Mesenchymal stem cell (in vitro differentiated cells and primary cell): ENCODE measurements at regions not wholly inside any gene's neighbourhood (a gene's known extent, or its start where the extent isn't known, plus 50 kb on each side); places are given as distances from the start of the nearest gene placed in this dataset.

Experiments used
- DNase-seq: peaks from one replicate; pipeline ENCODE4 v3.0.0-alpha.2; 2013
- H2AFZ ChIP-seq: one replicate; pipeline ENCODE4 v1.6.1; 2013; ENCODE audit warnings: low read depth, mild to moderate bottlenecking, control low read depth, inconsistent platforms, low read length, moderate library complexity
- H2AK5ac ChIP-seq: 2 replicates; pipeline ENCODE4 v1.6.1; 2013; ENCODE audit warnings: low read length, moderate library complexity, mild to moderate bottlenecking, inconsistent platforms; ENCODE audit not compliant: severe bottlenecking
- H2BK120ac ChIP-seq: one replicate; pipeline ENCODE4 v1.6.1; 2013; ENCODE audit warnings: low read depth, mild to moderate bottlenecking, inconsistent platforms, low read length, moderate library complexity
- H2BK12ac ChIP-seq, 2 experiments: one replicate each; pipeline ENCODE4 v1.6.1; 2013; ENCODE audit warnings: inconsistent platforms in 2 of 2, low read length in 2 of 2, mild to moderate bottlenecking in 2 of 2, moderate library complexity in 2 of 2, control low read depth in 1 of 2
- H2BK15ac ChIP-seq: one replicate; pipeline ENCODE4 v1.6.1; 2013; ENCODE audit warnings: mild to moderate bottlenecking, low read depth, inconsistent platforms; ENCODE audit not compliant: poor library complexity, severe bottlenecking
- H2BK5ac ChIP-seq: 2 replicates; pipeline ENCODE4 v1.6.1; 2013; ENCODE audit warnings: low read depth, mild to moderate bottlenecking, low read length, control low read depth, inconsistent platforms; ENCODE audit not compliant: poor library complexity, severe bottlenecking
- H3K14ac ChIP-seq, 2 experiments: one replicate each; pipeline ENCODE4 v1.6.1; 2013; ENCODE audit warnings: inconsistent platforms in 2 of 2, low read length in 2 of 2, control low read depth in 1 of 2, mild to moderate bottlenecking in 1 of 2, moderate library complexity in 1 of 2
- H3K18ac ChIP-seq, 2 experiments: one replicate each; pipeline ENCODE4 v1.6.1; 2013; ENCODE audit warnings: inconsistent platforms in 2 of 2, low read length in 2 of 2, control low read depth in 1 of 2, low read depth in 1 of 2, mild to moderate bottlenecking in 1 of 2
- H3K23ac ChIP-seq, 2 experiments: one replicate each; pipeline ENCODE4 v1.6.1; 2013; ENCODE audit warnings: inconsistent platforms in 2 of 2, low read length in 2 of 2, mild to moderate bottlenecking in 2 of 2, moderate library complexity in 2 of 2, control low read depth in 1 of 2
- H3K27ac ChIP-seq: 2 replicates; pipeline ENCODE4 v1.5.1; 2013; ENCODE audit warnings: mild to moderate bottlenecking, moderate library complexity, low read length, control low read depth, inconsistent platforms; ENCODE audit not compliant: poor library complexity, severe bottlenecking
- H3K27me3 ChIP-seq, 2 experiments: 2 replicates each; pipeline versions ENCODE4 v1.6.1 to v1.7.0; 2013; ENCODE audit warnings: low read length in 2 of 2, mild to moderate bottlenecking in 2 of 2, moderate library complexity in 2 of 2, control low read depth in 1 of 2, inconsistent platforms in 1 of 2; ENCODE audit not compliant: control insufficient read depth in 1 of 2, insufficient read depth in 1 of 2
- H3K36me3 ChIP-seq, 2 experiments: 2 replicates each; pipeline versions ENCODE4 v1.6.1 to v1.7.0; 2013; ENCODE audit warnings: low read length in 2 of 2, control low read depth in 1 of 2, inconsistent platforms in 1 of 2, low read depth in 1 of 2, mild to moderate bottlenecking in 1 of 2; ENCODE audit not compliant: insufficient read depth in 2 of 2, control insufficient read depth in 1 of 2
- H3K4ac ChIP-seq, 2 experiments: one replicate each; pipeline ENCODE4 v1.6.1; 2013; ENCODE audit warnings: inconsistent platforms in 2 of 2, low read length in 2 of 2, mild to moderate bottlenecking in 2 of 2, moderate library complexity in 2 of 2, control low read depth in 1 of 2, low read depth in 1 of 2
- H3K4me1 ChIP-seq: 2 replicates; pipeline ENCODE4 v1.6.1; 2013; ENCODE audit warnings: low read depth, low read length, control low read depth; ENCODE audit not compliant: control insufficient read depth, insufficient read depth
- H3K4me2 ChIP-seq: 2 replicates; pipeline ENCODE4 v1.6.1; 2013; ENCODE audit warnings: low read length, mild to moderate bottlenecking, inconsistent platforms; ENCODE audit not compliant: poor library complexity, severe bottlenecking
- H3K4me3 ChIP-seq, 2 experiments: 2 replicates each; pipeline versions ENCODE4 v1.5.1 to v1.7.0; 2013; ENCODE audit warnings: low read length in 2 of 2, mild to moderate bottlenecking in 2 of 2, control low read depth in 1 of 2, low read depth in 1 of 2; ENCODE audit not compliant: insufficient read depth in 1 of 2
- H3K79me1 ChIP-seq: replicated peaks from 2 replicates; pipeline ENCODE4 v1.6.1; 2013; ENCODE audit warnings: mild to moderate bottlenecking, control low read depth, low read length, inconsistent platforms; ENCODE audit not compliant: poor library complexity, severe bottlenecking
- H3K9ac ChIP-seq: 2 replicates; pipeline ENCODE4 v1.7.0; 2013; ENCODE audit warnings: mild to moderate bottlenecking, low read length, moderate library complexity
- H3K9me3 ChIP-seq: 2 replicates; pipeline ENCODE4 v1.7.0; 2013; ENCODE audit warnings: mild to moderate bottlenecking, low read length; ENCODE audit not compliant: control insufficient read depth
- H4K8ac ChIP-seq: one replicate; pipeline ENCODE4 v1.6.1; 2013; ENCODE audit warnings: inconsistent platforms, mild to moderate bottlenecking, low read length, moderate library complexity
- H4K91ac ChIP-seq: one replicate; pipeline ENCODE4 v1.6.1; 2013; ENCODE audit warnings: mild to moderate bottlenecking, low read length, inconsistent platforms
- WGBS: methylation state at CpG from one replicate; pipeline ENCODE4 v1.1.7; 2013; ENCODE audit warnings: mixed read lengths; 5-methylcytosine and 5-hydroxymethylcytosine counted together

GRCh38 chr15:53034767-53035245, 244.7 kb upstream of the ONECUT1 start:
- Histone ChIP-seq H4K91ac (no peak overlapping the region), H2AFZ (no peak overlapping the region), H3K4ac (no peak overlapping the region), H3K79me1 (no peaks in the 10 kb centered on the region), H3K27me3 (no peaks in the 10 kb centered on the region), H3K36me3 (no peaks in the 10 kb centered on the region), H4K8ac (no peak overlapping the region), H2BK120ac (no peak overlapping the region), H3K4me3 (no peak overlapping the region), H2BK5ac (no peak overlapping the region), H3K23ac (no peak overlapping the region), H2BK15ac (no peak overlapping the region), H3K14ac (no peak overlapping the region), H3K27ac (no peak overlapping the region), H3K9me3 (no peaks in the 10 kb centered on the region), H3K4me2 (no peak overlapping the region), H3K4me1 (no peaks in the 10 kb centered on the region), H2BK12ac (no peak overlapping the region), H3K18ac (no peak overlapping the region), H2AK5ac (no peak overlapping the region), H3K9ac (no peak overlapping the region)
- 89% methylated on average over 4 of the region's 4 CpGs for WGBS
- no peak for DNase-seq

- Histone ChIP-seq H3K4ac (no peak overlapping the region), H4K8ac (no peak overlapping the region), H3K18ac (no peak overlapping the region), H3K9ac (no peak overlapping the region), H2AFZ (no peak overlapping the region), H2BK15ac (no peak overlapping the region), H3K36me3 (no peaks in the 10 kb centered on the region), H3K14ac (no peak overlapping the region), H3K4me1 (no peaks in the 10 kb centered on the region), H2BK120ac (no peak overlapping the region), H4K91ac (no peak overlapping the region), H3K27me3 (no peaks in the 10 kb centered on the region), H3K4me2 (no peak overlapping the region), H3K4me3 (no peak overlapping the region), H3K9me3 (no peaks in the 10 kb centered on the region), H2BK5ac (no peak overlapping the region), H3K23ac (no peak overlapping the region), H3K79me1 (no peaks in the 10 kb centered on the region), H3K27ac (no peak overlapping the region), H2AK5ac (no peak overlapping the region), H2BK12ac (no peak overlapping the region)
- DNase-seq, result no peak
- WGBS, result 62% methylated on average over 4 of the region's 4 CpGs
These were observed 243.6 kb upstream of the ONECUT1 start for GRCh38 chr15:53033709-53034108.

- Histone ChIP-seq H2AFZ (no peak overlapping the region), H3K9me3 (peaks cover 2% of the 10 kb centered on the region), H2BK5ac (no peak overlapping the region), H3K14ac (no peak overlapping the region), H3K4ac (no peak overlapping the region), H2BK15ac (no peak overlapping the region), H3K27ac (no peak overlapping the region), H2AK5ac (no peak overlapping the region), H4K91ac (no peak overlapping the region), H3K4me3 (no peak overlapping the region), H2BK120ac (no peak overlapping the region), H3K36me3 (no peaks in the 10 kb centered on the region), H3K4me1 (no peaks in the 10 kb centered on the region), H3K79me1 (no peaks in the 10 kb centered on the region), H3K18ac (no peak overlapping the region), H3K9ac (no peak overlapping the region), H2BK12ac (no peak overlapping the region), H4K8ac (no peak overlapping the region), H3K23ac (no peak overlapping the region), H3K4me2 (no peak overlapping the region), H3K27me3 (no peaks in the 10 kb centered on the region)
- DNase-seq, result no peak
- WGBS, result 29% methylated on average over 1 of the region's 1 CpG
These were observed 241.3 kb upstream of the ONECUT1 start for GRCh38 chr15:53031469-53031868.

- H3K36me3 ChIP-seq, result no peaks in the 10 kb centered on the region
- no peak overlapping the region for H3K18ac ChIP-seq
- no peak overlapping the region for H3K14ac ChIP-seq
- no peak overlapping the region for H3K9ac ChIP-seq
- H3K4me3 ChIP-seq, result no peak overlapping the region
- no peak overlapping the region for H4K8ac ChIP-seq
- H3K23ac ChIP-seq, result no peak overlapping the region
- H3K4me1 ChIP-seq, result no peaks in the 10 kb centered on the region
- no peak for DNase-seq
- H3K4me2 ChIP-seq, result no peak overlapping the region
- no peak overlapping the region for H3K4ac ChIP-seq
- no peak overlapping the region for H2AFZ ChIP-seq
- no peak overlapping the region for H3K27ac ChIP-seq
- H3K9me3 ChIP-seq, result peaks cover 6% of the 10 kb centered on the region
- no peak overlapping the region for H2BK12ac ChIP-seq
- H4K91ac ChIP-seq, result no peak overlapping the region
- no peak overlapping the region for H2BK120ac ChIP-seq
- no peaks in the 10 kb centered on the region for H3K27me3 ChIP-seq
- no peak overlapping the region for H2BK15ac ChIP-seq
- no peak overlapping the region for H2AK5ac ChIP-seq
- no peaks in the 10 kb centered on the region for H3K79me1 ChIP-seq
- WGBS, result 90% methylated on average over 2 of the region's 4 CpGs
- no peak overlapping the region for H2BK5ac ChIP-seq
These were observed 232.7 kb upstream of the ONECUT1 start for GRCh38 chr15:53022788-53023187.
